H1 (cell line): ENCODE measurements at regions not wholly inside any gene's neighbourhood (a gene's known extent, or its start where the extent isn't known, plus 50 kb on each side); places are given as distances from the start of the nearest gene placed in this dataset.
A peak's percentile ranks its signal among the peaks of the same experiment; 100 is the strongest.

ENCODE experiments used
- CTCF ChIA-PET: fragments of 300-600 bp; sonication (Branson Sonifier 250); formaldehyde crosslinking; loops from one replicate; lab custom pipeline; 2021; ENCODE audit not compliant: partially characterized antibody; lab: Charles Lee
- POLR2A ChIA-PET: fragments of 300-600 bp; sonication (Branson Sonifier 250); formaldehyde crosslinking; loops from one replicate; lab custom pipeline; 2021; ENCODE audit warnings: inconsistent platforms; ENCODE audit not compliant: partially characterized antibody; lab: Charles Lee
- DNase-seq, 2 experiments: peaks; one replicate each; pipeline versions ENCODE4 v3.0.0 to v3.0.0-alpha.2; 2010 to 2022; ENCODE audit warnings: low spot score in 2 of 2, low read depth in 1 of 2, mixed read lengths in 1 of 2
- FAIRE-seq: peaks from 2 replicates; lab custom pipeline; 2011; peaks lifted over from hg19 to GRCh38; lab: Jason Lieb, UNC
- H2AFZ ChIP-seq: 2 replicates; pipeline ENCODE4 v1.8.1; 2012; ENCODE audit warnings: low read length, inconsistent platforms
- H2AK5ac ChIP-seq: 2 replicates; pipeline ENCODE4 v1.6.1; 2013; ENCODE audit warnings: low read depth, low read length
- H2BK120ac ChIP-seq: replicated peaks from 2 replicates; pipeline ENCODE3; 2013; ENCODE audit warnings: low read depth, low read length, inconsistent platforms
- H2BK12ac ChIP-seq: 2 replicates; pipeline ENCODE4 v1.6.1; 2013; ENCODE audit warnings: low read depth, low read length
- H2BK15ac ChIP-seq: 2 replicates; pipeline ENCODE4 v1.6.1; 2013; ENCODE audit warnings: low read length
- H2BK20ac ChIP-seq: 2 replicates; pipeline ENCODE4 v1.6.1; 2013; ENCODE audit warnings: low read length
- H2BK5ac ChIP-seq: 2 replicates; pipeline ENCODE4 v1.6.1; 2013; ENCODE audit warnings: low read depth, low read length
- H3K14ac ChIP-seq: 2 replicates; pipeline ENCODE4 v1.6.1; 2013; ENCODE audit warnings: inconsistent platforms; ENCODE audit not compliant: insufficient read length
- H3K18ac ChIP-seq: 2 replicates; pipeline ENCODE4 v1.6.1; 2013; ENCODE audit warnings: low read length; ENCODE audit errors: extremely low read depth
- H3K23ac ChIP-seq: 2 replicates; pipeline ENCODE4 v1.6.1; 2013; ENCODE audit warnings: inconsistent platforms; ENCODE audit not compliant: insufficient read length
- H3K23me2 ChIP-seq: 2 replicates; pipeline ENCODE4 v1.6.1; 2013; ENCODE audit warnings: low read depth, low read length
- H3K27ac ChIP-seq: 2 replicates; pipeline ENCODE4 v1.6.1; 2011; ENCODE audit warnings: low read depth, low read length, inconsistent platforms
- H3K27me3 ChIP-seq, 4 experiments: replicated peaks in 1 of 4; 1 replicate in 1 of 4; 2 replicates in 3 of 4; pipeline versions ENCODE4 v1.6.1 to v1.8.1; 2011 to 2013; ENCODE audit warnings: low read length in 3 of 4, mild to moderate bottlenecking in 3 of 4, inconsistent platforms in 2 of 4, mixed read lengths in 2 of 4, moderate library complexity in 1 of 4; ENCODE audit not compliant: control insufficient read depth in 3 of 4, insufficient read depth in 3 of 4; ENCODE audit errors: extremely low read depth in 1 of 4
- H3K36me3 ChIP-seq, 4 experiments: 2 replicates each; pipeline versions ENCODE4 v1.6.1 to v1.8.1; 2011 to 2013; ENCODE audit warnings: mild to moderate bottlenecking in 4 of 4, low read length in 3 of 4, moderate library complexity in 2 of 4, control low read depth in 1 of 4, inconsistent platforms in 1 of 4; ENCODE audit not compliant: insufficient read depth in 4 of 4, control insufficient read depth in 2 of 4
- H3K4ac ChIP-seq: replicated peaks from 2 replicates; pipeline ENCODE3; 2013; ENCODE audit warnings: low read length, low read depth, mixed read lengths, inconsistent platforms; ENCODE audit not compliant: insufficient read length
- H3K4me1 ChIP-seq, 4 experiments: replicated peaks in 1 of 4; 1 replicate in 1 of 4; 2 replicates in 3 of 4; pipeline versions ENCODE4 v1.6.1 to v1.8.1; 2011 to 2013; ENCODE audit warnings: low read length in 3 of 4, inconsistent platforms in 2 of 4, mixed read lengths in 1 of 4; ENCODE audit not compliant: insufficient read depth in 4 of 4, control insufficient read depth in 3 of 4
- H3K4me2 ChIP-seq, 2 experiments: 2 replicates each; pipeline versions ENCODE4 v1.6.1 to v1.8.1; 2011 to 2013; ENCODE audit warnings: low read depth in 2 of 2, low read length in 2 of 2, control low read depth in 1 of 2, inconsistent platforms in 1 of 2, mild to moderate bottlenecking in 1 of 2; ENCODE audit not compliant: insufficient read depth in 1 of 2
- H3K4me3 ChIP-seq, 4 experiments: fragments of 200-600, 300-600 bp in 1 of 4; sonication (generic), shearing (Covaris generic), sonication (Bioruptor Twin) in 1 of 4; 2 replicates each; pipeline versions ENCODE4 v1.5.1 to v1.8.1; 2011 to 2016; ENCODE audit warnings: low read length in 4 of 4, low read depth in 3 of 4, control low read depth in 2 of 4, inconsistent platforms in 2 of 4, mild to moderate bottlenecking in 2 of 4, mixed read lengths in 1 of 4, moderate library complexity in 1 of 4; ENCODE audit not compliant: insufficient read depth in 2 of 4; ENCODE audit errors: extremely low read depth in 1 of 4
- H3K56ac ChIP-seq: replicated peaks from 2 replicates; pipeline ENCODE3; 2013; ENCODE audit warnings: low read depth, mild to moderate bottlenecking, mixed read lengths, low read length, inconsistent platforms; ENCODE audit not compliant: insufficient read length
- H3K79me1 ChIP-seq: 2 replicates; pipeline ENCODE4 v1.6.1; 2013; ENCODE audit warnings: low read depth, low read length, control low read depth
- H3K79me2 ChIP-seq, 2 experiments: 2 replicates each; pipeline versions ENCODE4 v1.6.1 to v1.8.1; 2012 to 2013; ENCODE audit warnings: low read length in 2 of 2, mild to moderate bottlenecking in 2 of 2, inconsistent platforms in 1 of 2; ENCODE audit not compliant: insufficient read depth in 2 of 2, control insufficient read depth in 1 of 2
- H3K9ac ChIP-seq, 4 experiments: replicated peaks in 1 of 4; 1 replicate in 1 of 4; 2 replicates in 3 of 4; pipeline versions ENCODE4 v1.6.1 to v1.8.1; 2011 to 2013; ENCODE audit warnings: low read depth in 3 of 4, low read length in 3 of 4, control low read depth in 2 of 4, mild to moderate bottlenecking in 2 of 4, moderate library complexity in 2 of 4, inconsistent platforms in 1 of 4; ENCODE audit errors: extremely low read depth in 1 of 4
- H3K9me3 ChIP-seq, 2 experiments: 2 replicates each; pipeline versions ENCODE4 v1.6.1 to v1.8.1; 2012 to 2013; ENCODE audit warnings: mild to moderate bottlenecking in 2 of 2, moderate library complexity in 2 of 2, control low read depth in 1 of 2, inconsistent platforms in 1 of 2, low read depth in 1 of 2, low read length in 1 of 2, mixed read lengths in 1 of 2; ENCODE audit not compliant: insufficient read depth in 2 of 2
- H4K20me1 ChIP-seq, 2 experiments: replicated peaks in 1 of 2; 2 replicates each; pipeline versions ENCODE3 to v1.8.1; 2011 to 2013; ENCODE audit warnings: inconsistent platforms in 2 of 2, low read length in 2 of 2, mild to moderate bottlenecking in 1 of 2; ENCODE audit not compliant: insufficient read depth in 2 of 2, control insufficient read depth in 1 of 2
- H4K5ac ChIP-seq: 2 replicates; pipeline ENCODE4 v1.6.1; 2013; ENCODE audit warnings: low read length, low read depth, mixed read lengths, inconsistent platforms; ENCODE audit not compliant: insufficient read length
- H4K8ac ChIP-seq: 2 replicates; pipeline ENCODE4 v1.8.0; 2013; ENCODE audit warnings: mild to moderate bottlenecking, moderate library complexity, low read length, inconsistent platforms; ENCODE audit not compliant: insufficient read depth; ENCODE audit errors: extremely low read depth
- H4K91ac ChIP-seq: replicated peaks from 2 replicates; pipeline ENCODE3; 2013; ENCODE audit warnings: low read length, mixed read lengths, inconsistent platforms; ENCODE audit not compliant: insufficient read length
- CHD2 ChIP-seq: IDR thresholded peaks from 2 replicates; pipeline ENCODE4 v1.6.1; 2012; ENCODE audit warnings: low read length, improper control_type of control experiment
- CTBP2 ChIP-seq: IDR thresholded peaks from 2 replicates; pipeline ENCODE4 v1.7.0; 2011; ENCODE audit warnings: borderline replicate concordance, mild to moderate bottlenecking, moderate library complexity, mixed read lengths, low read length; ENCODE audit not compliant: insufficient read depth, insufficient read length
- FOSL1 ChIP-seq: IDR thresholded peaks from 2 replicates; pipeline ENCODE4 v1.6.1; 2011; ENCODE audit warnings: mild to moderate bottlenecking, low read depth, low read length, moderate library complexity; ENCODE audit not compliant: insufficient read depth
- JUND ChIP-seq: IDR thresholded peaks from 2 replicates; pipeline ENCODE4 v1.6.1; 2011; ENCODE audit warnings: mild to moderate bottlenecking, improper control_type of control experiment, low read length
- MAFK ChIP-seq: IDR thresholded peaks from 2 replicates; pipeline ENCODE4 v1.6.1; 2012; ENCODE audit warnings: low read depth, mild to moderate bottlenecking, improper control_type of control experiment, low read length
- NANOG ChIP-seq: IDR thresholded peaks from 2 replicates; pipeline ENCODE4 v1.6.1; 2011; ENCODE audit warnings: low read length, low read depth, mild to moderate bottlenecking, inconsistent platforms; ENCODE audit not compliant: insufficient read depth, poor library complexity, severe bottlenecking
- POLR2A ChIP-seq, 2 experiments: IDR thresholded peaks; 1 replicate in 1 of 2; 2 replicates in 1 of 2; pipeline ENCODE4 v1.6.1; 2011; ENCODE audit warnings: low read depth in 2 of 2, low read length in 2 of 2, mild to moderate bottlenecking in 2 of 2; ENCODE audit errors: control extremely low read depth in 1 of 2
- POU5F1 ChIP-seq: IDR thresholded peaks from 2 replicates; pipeline ENCODE4 v1.6.1; 2011; ENCODE audit warnings: low read depth, mild to moderate bottlenecking, low read length, moderate library complexity
- SIN3A ChIP-seq, 2 experiments: IDR thresholded peaks in 1 of 2; conservative IDR thresholded peaks in 1 of 2; 2 replicates each; pipeline ENCODE4 v1.6.1; 2011 to 2012; ENCODE audit warnings: low read length in 2 of 2, improper control_type of control experiment in 1 of 2, low read depth in 1 of 2, mild to moderate bottlenecking in 1 of 2
- SP1 ChIP-seq: IDR thresholded peaks from 2 replicates; pipeline ENCODE4 v1.6.1; 2011; ENCODE audit warnings: low read depth, low read length
- TAF1 ChIP-seq: IDR thresholded peaks from 2 replicates; pipeline ENCODE4 v1.6.1; 2011; ENCODE audit warnings: mild to moderate bottlenecking, low read depth, low read length
- TAF7 ChIP-seq: optimal IDR thresholded peaks from 2 replicates; pipeline ENCODE3; 2011; ENCODE audit warnings: low read depth, mild to moderate bottlenecking, inconsistent platforms, low read length, moderate library complexity, borderline replicate concordance
- TCF12 ChIP-seq: IDR thresholded peaks from 2 replicates; pipeline ENCODE4 v1.6.1; 2011; ENCODE audit warnings: low read depth, mild to moderate bottlenecking, low read length
- USF2 ChIP-seq: IDR thresholded peaks from 2 replicates; pipeline ENCODE4 v1.6.1; 2011; ENCODE audit warnings: low read length, improper control_type of control experiment
- WGBS, 2 experiments: shearing (Covaris generic) in 1 of 2; methylation state at CpG; one replicate each; pipeline versions ENCODE4 v1.1.6 to v1.1.7; 2013 to 2015; ENCODE audit warnings: low lambda C conversion rate in 2 of 2, mixed read lengths in 2 of 2, inconsistent platforms in 1 of 2, low coverage in 1 of 2, missing lambda C conversion rate in 1 of 2; ENCODE audit not compliant: insufficient replicate concordance in 2 of 2, insufficient coverage in 1 of 2, insufficient read length in 1 of 2; ENCODE audit errors: extremely low coverage in 1 of 2, missing lambda C conversion rate in 1 of 2; 5-methylcytosine and 5-hydroxymethylcytosine counted together

- Histone ChIP-seq H3K23me2 (no peaks in the 10 kb centered on the region), H3K79me1 (no peaks in the 10 kb centered on the region), H2BK15ac (no peak overlapping the region), H4K8ac (no peak overlapping the region), H3K23ac (no peak overlapping the region), H3K9ac (0 out of 7 replicates have a peak overlapping the region, but pooled peaks of 1 of the 4 experiments have one; percentile 12), H4K5ac (no peak overlapping the region), H2BK5ac (no peak overlapping the region; the same call in 1 of the 2 replicates), H3K79me2 (no peaks in the 10 kb centered on the region), H3K4me3 (no peak overlapping the region), H2BK12ac (no peak overlapping the region; the same call in 1 of the 2 replicates), H3K56ac (no peak overlapping the region), H3K27ac (no peak overlapping the region), H3K4me2 (no peak overlapping the region), H3K14ac (no peak overlapping the region), H3K9me3 (peaks cover 5 to 6% of the 10 kb centered on the region in 2 experiments; a peak in 3 of 4 replicates), H3K27me3 (no peaks in the 10 kb centered on the region), H4K20me1 (no peaks in the 10 kb centered on the region), H3K36me3 (no peaks in the 10 kb centered on the region; a peak in 1 of 8 replicates), H2BK120ac (peak overlapping the region; percentile 3), H2AK5ac (0 out of 2 replicates have a peak overlapping the region, but pooled peaks have one; percentile 8), H3K4me1 (peaks cover 0 to 2% (median 0%) of the 10 kb centered on the region in 4 experiments; a peak in 1 of 7 replicates), H2BK20ac (no peak overlapping the region), H4K91ac (peak overlapping the region; percentile 3), H2AFZ (peak overlapping the region; percentile 81), H3K18ac (no peak overlapping the region; the same call in 1 of the 2 replicates), H3K4ac (no peak overlapping the region)
- CTCF ChIA-PET: interaction anchor here (0.7 to 1.5 kb wide), 2 partner anchors 33 to 209 kb away, joined by 4 to 6 read pairs; no protein-coding TSS in a partner anchor
- no peak for DNase-seq
- POLR2A ChIA-PET: no interaction called here
- 98% methylated on average over 4 of the region's 4 CpGs; no CpG with 5 or more reads in 1 of the 2 experiments for WGBS, 2 experiments
- no peak for FAIRE-seq
- no peak for TF ChIP-seq TAF1
- TF ChIP-seq POLR2A (IDR thresholded peaks at IDR 0.05; ENCODE audit: control extremely low read depth in 1 of 2, low read depth in 2 of 2, low read length in 2 of 2): no peak
- TF ChIP-seq MAFK: no peak
- TF ChIP-seq TAF7: no peak
- no peak for TF ChIP-seq USF2
- no peak for TF ChIP-seq POU5F1
- TF ChIP-seq NANOG: no peak
- TF ChIP-seq CHD2: no peak
- TF ChIP-seq TCF12: no peak
- no peak for TF ChIP-seq SIN3A (conservative IDR thresholded peaks at IDR 0.05 in 1 of 2, IDR thresholded peaks at IDR 0.05 in 1 of 2; ENCODE audit: low read depth in 1 of 2, low read length in 2 of 2)
- no peak for TF ChIP-seq FOSL1
- TF ChIP-seq SP1: no peak
- no peak for TF ChIP-seq JUND
- no peak for TF ChIP-seq CTBP2
Measured at GRCh38 chr5:116785106-116785505, 210.5 kb upstream of the SEMA6A start.
